HEK293 (cell line): ENCODE measurements at regions not wholly inside any gene's neighbourhood (a gene's known extent, or its start where the extent isn't known, plus 50 kb on each side); places are given as distances from the start of the nearest gene placed in this dataset.

ENCODE experiments used
- CTCF ChIA-PET: fragments of 350-600 bp; formaldehyde crosslinking; extraction: SDS; loops from one replicate; lab custom pipeline; 2021; ENCODE audit warnings: antibody characterized with exemption; lab: Yijun Ruan, JAX
- POLR2A ChIA-PET: fragments of 300-600 bp; formaldehyde crosslinking; extraction: SDS; loops from one replicate; lab custom pipeline; 2020; ENCODE audit warnings: antibody characterized with exemption, inconsistent platforms; lab: Yijun Ruan, JAX
- H3K27ac ChIP-seq: fragments of 200-500 bp; sonication (Bioruptor generic); 2 replicates; pipeline ENCODE4 v1.5.1; 2014; ENCODE audit warnings: low read depth, low read length, control low read depth, inconsistent platforms; ENCODE audit errors: extremely low read depth
- H3K36me3 ChIP-seq, 2 experiments: fragments of 200-500 bp in 1 of 2; sonication (Bioruptor generic) in 1 of 2; 1 replicate in 1 of 2; 2 replicates in 1 of 2; pipeline ENCODE4 v1.5.1; 2014 to 2017; ENCODE audit warnings: inconsistent platforms in 2 of 2, low read length in 2 of 2; ENCODE audit not compliant: control insufficient read depth in 2 of 2, insufficient read depth in 1 of 2
- H3K4me1 ChIP-seq: fragments of 200-500 bp; sonication (Bioruptor generic); 2 replicates; pipeline ENCODE4 v1.5.1; 2014; ENCODE audit warnings: mild to moderate bottlenecking, low read length, inconsistent platforms; ENCODE audit not compliant: control insufficient read depth, insufficient read depth
- H3K4me3 ChIP-seq: 2 replicates; pipeline ENCODE4 v1.5.1; 2011; ENCODE audit warnings: low read depth, mild to moderate bottlenecking, control low read depth, low read length, moderate library complexity
- H3K9me3 ChIP-seq: fragments of 200-500 bp; sonication (Bioruptor generic); 2 replicates; pipeline ENCODE4 v1.5.1; 2014; ENCODE audit warnings: low read depth, low read length, inconsistent platforms; ENCODE audit not compliant: control insufficient read depth, insufficient read depth
- FEZF1 ChIP-seq: fragments of 450-650 bp; formaldehyde crosslinking; IDR thresholded peaks from 2 replicates; pipeline ENCODE4 v1.5.1; 2016; ENCODE audit warnings: missing biosample characterization, missing genetic modification characterization
- KLF1 ChIP-seq: fragments of 450-650 bp; formaldehyde crosslinking; IDR thresholded peaks from 2 replicates; pipeline ENCODE4 v1.5.1; 2016; ENCODE audit warnings: missing biosample characterization, missing genetic modification characterization
- KLF17 ChIP-seq: fragments of 450-650 bp; formaldehyde crosslinking; IDR thresholded peaks from 2 replicates; pipeline ENCODE4 v1.5.1; 2016; ENCODE audit warnings: missing biosample characterization, missing genetic modification characterization
- PRDM6 ChIP-seq: fragments of 450-650 bp; formaldehyde crosslinking; IDR thresholded peaks from 2 replicates; pipeline ENCODE4 v1.5.1; 2017; ENCODE audit warnings: missing biosample characterization, missing genetic modification characterization
- ZNF132 ChIP-seq: fragments of 450-650 bp; formaldehyde crosslinking; IDR thresholded peaks from 2 replicates; pipeline ENCODE4 v1.5.1; 2017; ENCODE audit warnings: missing biosample characterization, missing genetic modification characterization, borderline replicate concordance
- ZNF335 ChIP-seq: fragments of 450-650 bp; formaldehyde crosslinking; conservative IDR thresholded peaks from 2 replicates; pipeline ENCODE4 v1.5.1; 2016; ENCODE audit warnings: missing biosample characterization, missing genetic modification characterization
- ZNF341 ChIP-seq: fragments of 450-650 bp; formaldehyde crosslinking; IDR thresholded peaks from 2 replicates; pipeline ENCODE4; 2016; ENCODE audit warnings: low read depth, missing biosample characterization, missing genetic modification characterization
- ZNF561 ChIP-seq: fragments of 450-650 bp; IDR thresholded peaks from 2 replicates; pipeline ENCODE4 v1.5.1; 2018; ENCODE audit warnings: missing biosample characterization, missing genetic modification characterization, borderline replicate concordance
- ZNF600 ChIP-seq: fragments of 450-650 bp; formaldehyde crosslinking; IDR thresholded peaks from 2 replicates; pipeline ENCODE4 v1.5.1; 2016; ENCODE audit warnings: missing biosample characterization, missing genetic modification characterization
- ZNF629 ChIP-seq: fragments of 450-650 bp; formaldehyde crosslinking; IDR thresholded peaks from 2 replicates; pipeline ENCODE4 v1.5.1; 2017; ENCODE audit warnings: missing biosample characterization, missing genetic modification characterization

- Histone ChIP-seq H3K9me3 (no peaks in the 10 kb centered on the region), H3K27ac (peak overlapping the region; percentile 19; the same call in 1 of the 2 replicates), H3K36me3 (no peaks in the 10 kb centered on the region)
- POLR2A ChIA-PET = no interaction called here
- TF ChIP-seq KLF17 (tag by site-specific recombination) (peak; percentile 49; the same call in 1 of the 2 replicates), KLF1 (0 out of 2 replicates have a peak, but pooled peaks have one; percentile 14), ZNF132 (tag by site-specific recombination) (no peak)
- TF ChIP-seq, all 188 proteins: peak for 2
- Histone ChIP-seq H3K4me1 (no peaks in the 10 kb centered on the region; the same call in 1 of the 2 replicates), H3K4me3 (no peak overlapping the region)
- CTCF ChIA-PET = interaction anchor here (1.7 kb wide), 1 partner anchor 18 kb away, joined by 3 read pairs; no protein-coding TSS in a partner anchor
These were observed 63.3 kb downstream of the CD24 start for GRCh38 chr6:106910999-106911949.

GRCh38 chr6:106908386-106908840 lies 66.1 kb downstream of the CD24 start:
- no peak overlapping the region for H3K27ac ChIP-seq
- H3K4me1 ChIP-seq = no peaks in the 10 kb centered on the region; the same call in 1 of the 2 replicates
- no peaks in the 10 kb centered on the region for H3K36me3 ChIP-seq
- H3K4me3 ChIP-seq = no peak overlapping the region
- CTCF ChIA-PET = interaction anchor here (0.6 to 0.7 kb wide), 2 partner anchors 35 to 403 kb away, joined by 3 to 4 read pairs; no protein-coding TSS in a partner anchor
- TF ChIP-seq ZNF335 (tag by site-specific recombination) = peak; percentile 57
- TF ChIP-seq FEZF1 = peak; percentile 51
- no peak for TF ChIP-seq KLF17 (tag by site-specific recombination)
- TF ChIP-seq PRDM6 (tag by site-specific recombination) = peak; percentile 38; the same call in 1 of the 2 replicates
- TF ChIP-seq ZNF341 (tag by site-specific recombination) = no peak
- no peaks in the 10 kb centered on the region for H3K9me3 ChIP-seq
- POLR2A ChIA-PET = no interaction called here

GRCh38 chr6:106907754-106908153 lies 66.8 kb downstream of the CD24 start:
- ChIA-PET POLR2A (no interaction called here), CTCF (interaction anchor here (0.6 to 0.7 kb wide), 2 partner anchors 36 to 403 kb away, joined by 3 to 4 read pairs; no protein-coding TSS in a partner anchor)
- no peaks in the 10 kb centered on the region; the same call in 1 of the 2 replicates for H3K4me1 ChIP-seq
- no peak overlapping the region for H3K27ac ChIP-seq
- H3K9me3 ChIP-seq = no peaks in the 10 kb centered on the region
- H3K4me3 ChIP-seq = no peak overlapping the region
- H3K36me3 ChIP-seq = no peaks in the 10 kb centered on the region
- TF ChIP-seq ZNF629 (no peak), ZNF600 (tag by site-specific recombination) (peak; percentile 25; the same call in 1 of the 2 replicates)

GRCh38 chr6:106906232-106906631 lies 68.3 kb downstream of the CD24 start:
- no peaks in the 10 kb centered on the region for H3K9me3 ChIP-seq
- POLR2A ChIA-PET = no interaction called here
- no peak for TF ChIP-seq ZNF561 (tag by site-specific recombination)
- no peaks in the 10 kb centered on the region for H3K4me1 ChIP-seq
- no peak overlapping the region for H3K27ac ChIP-seq
- no peak overlapping the region for H3K4me3 ChIP-seq
- H3K36me3 ChIP-seq = no peaks in the 10 kb centered on the region
- CTCF ChIA-PET = no interaction called here
